ENCODE measurements at regions not wholly inside any gene's neighbourhood (a gene's known extent, or its start where the extent isn't known, plus 50 kb on each side); places are given as distances from the start of the nearest gene placed in this dataset.

DNA sequence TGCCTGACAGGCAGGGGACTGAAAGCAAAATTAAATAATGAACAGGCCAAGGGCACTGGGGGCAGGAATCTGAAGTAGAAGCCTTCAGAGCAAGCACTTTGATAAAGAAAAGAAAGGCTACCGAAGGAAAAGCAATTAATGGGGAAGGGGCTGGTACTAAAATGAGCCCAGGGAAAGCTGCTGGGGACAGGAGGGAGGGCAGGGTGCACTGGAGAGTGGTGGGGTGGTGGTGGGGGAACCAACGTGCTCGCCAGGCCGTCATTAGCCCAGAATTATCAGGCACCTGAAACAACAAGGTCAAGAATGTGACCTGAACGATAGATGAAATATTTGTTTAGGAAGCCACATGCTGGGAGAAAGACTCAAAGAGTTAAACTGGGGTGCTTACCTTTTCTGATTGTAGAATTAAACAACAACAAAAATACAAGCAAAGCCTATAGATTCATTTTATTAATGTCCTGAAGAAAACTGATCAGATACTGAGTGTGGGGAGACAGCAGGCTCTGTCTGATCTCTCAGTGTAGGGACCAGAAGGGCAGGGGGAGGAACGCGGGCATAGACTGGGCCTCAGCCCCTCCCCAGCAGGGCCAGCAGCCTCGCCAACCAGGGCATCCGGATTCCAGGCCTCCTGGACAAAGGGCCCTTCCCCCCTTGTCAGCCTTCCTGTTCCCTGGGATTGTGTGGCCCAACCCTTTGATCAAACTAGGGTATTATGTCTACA, 239.7 kb upstream of the KLF3 start:
- TF ChIP-seq, protein P1, sequence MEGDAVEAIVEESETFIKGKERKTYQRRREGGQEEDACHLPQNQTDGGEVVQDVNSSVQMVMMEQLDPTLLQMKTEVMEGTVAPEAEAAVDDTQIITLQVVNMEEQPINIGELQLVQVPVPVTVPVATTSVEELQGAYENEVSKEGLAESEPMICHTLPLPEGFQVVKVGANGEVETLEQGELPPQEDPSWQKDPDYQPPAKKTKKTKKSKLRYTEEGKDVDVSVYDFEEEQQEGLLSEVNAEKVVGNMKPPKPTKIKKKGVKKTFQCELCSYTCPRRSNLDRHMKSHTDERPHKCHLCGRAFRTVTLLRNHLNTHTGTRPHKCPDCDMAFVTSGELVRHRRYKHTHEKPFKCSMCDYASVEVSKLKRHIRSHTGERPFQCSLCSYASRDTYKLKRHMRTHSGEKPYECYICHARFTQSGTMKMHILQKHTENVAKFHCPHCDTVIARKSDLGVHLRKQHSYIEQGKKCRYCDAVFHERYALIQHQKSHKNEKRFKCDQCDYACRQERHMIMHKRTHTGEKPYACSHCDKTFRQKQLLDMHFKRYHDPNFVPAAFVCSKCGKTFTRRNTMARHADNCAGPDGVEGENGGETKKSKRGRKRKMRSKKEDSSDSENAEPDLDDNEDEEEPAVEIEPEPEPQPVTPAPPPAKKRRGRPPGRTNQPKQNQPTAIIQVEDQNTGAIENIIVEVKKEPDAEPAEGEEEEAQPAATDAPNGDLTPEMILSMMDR (IDR thresholded peaks at IDR 0.05) = no peak
- TF ChIP-seq EZH2 (IDR thresholded peaks at IDR 0.05; ENCODE audit: borderline replicate concordance, insufficient read depth, low read depth, low read length, poor library complexity, severe bottlenecking) = no peak

Data from B cell (primary cell).